DMS153 treated with DMSO at 0.1 percent for 48 hours (cell line): ENCODE measurements at regions not wholly inside any gene's neighbourhood (a gene's known extent, or its start where the extent isn't known, plus 50 kb on each side); places are given as distances from the start of the nearest gene placed in this dataset.

Source experiments
- DNase-seq: peaks from one replicate; lab custom pipeline; 2025; ENCODE audit not compliant: unreplicated experiment; lab: John Stamatoyannopoulos, UW

- DNase-seq: no peak
Observed at GRCh38 chr2:80703532-80703931, 399.0 kb upstream of the LRRTM1 start.

DNA sequence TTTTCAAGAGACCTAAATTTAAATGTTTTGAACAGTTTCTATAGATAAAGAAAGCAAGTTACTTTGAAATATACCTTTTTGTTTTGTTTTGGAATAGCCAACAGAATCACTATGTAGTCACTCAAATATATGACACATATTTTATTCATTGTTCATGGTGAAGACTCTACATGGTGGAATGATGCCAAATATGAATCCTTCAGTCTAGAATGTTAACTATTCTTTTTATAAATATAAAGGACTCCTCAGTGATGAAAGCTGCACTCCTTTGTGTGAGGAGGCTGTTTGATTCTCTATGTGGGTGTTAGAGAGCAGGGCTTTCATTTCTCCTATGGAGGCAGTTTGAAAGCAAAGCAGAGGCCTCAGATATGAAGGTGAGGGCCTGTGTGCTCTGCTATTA is 396.4 kb upstream of the LRRTM1 start:
- no peak for DNase-seq
